ENCODE measurements at regions not wholly inside any gene's neighbourhood (a gene's known extent, or its start where the extent isn't known, plus 50 kb on each side); places are given as distances from the start of the nearest gene placed in this dataset.

GRCh38 chr1:216923601-216924000, 200.4 kb upstream of the ESRRG start:
- no peak for TF ChIP-seq CTCF (IDR thresholded peaks at IDR 0.05)
- no peak for TF ChIP-seq POLR2A (IDR thresholded peaks at IDR 0.05)
